Left cardiac atrium (tissue), 4 donors: ENCODE measurements at regions not wholly inside any gene's neighbourhood (a gene's known extent, or its start where the extent isn't known, plus 50 kb on each side); places are given as distances from the start of the nearest gene placed in this dataset.
A peak's percentile ranks its signal among the peaks of the same experiment; 100 is the strongest.

Experiments
- ATAC-seq, 2 donors: fragments of 200-7000 bp; cut with Tn5 transposase; one replicate each; pipeline ENCODE4 v1.9.1; 2020; ENCODE audit warnings: mild to moderate bottlenecking in 2 of 2, moderate library complexity in 2 of 2
- DNase-seq: peaks from one replicate; pipeline ENCODE4 v3.0.0-alpha.2; 2020
- intact Hi-C, 2 donors: fragments of 100-400 bp; cut with DNase I; formaldehyde crosslinking; loops; one replicate each; pipeline versions ENCODE4 v1.14.1 to v1.15.1; 2022 to 2023
- donor health status: DM: no; HTN: yes; CAD: no.
- donor health status: DM: no; HTN: yes; CAD: no; lungs with severe emphysema.
- donor health status: DM: yes; HTN: yes; CAD: no.
- donor health status: Dilated cardiomyopathy.

GRCh38 chr2:13103778-13104493 is 387.2 kb downstream of the TRIB2 start:
- DNase-seq (no peak), ATAC-seq (no peak)
- intact Hi-C loops: no loop called here

- ATAC-seq (no peak), DNase-seq (no peak)
- intact Hi-C loops: no loop called here
These were observed 388.0 kb downstream of the TRIB2 start for GRCh38 chr2:13104723-13105122.

GRCh38 chr2:13106302-13106701 is 389.6 kb downstream of the TRIB2 start:
- DNase-seq (no peak), ATAC-seq (no peak)
- intact Hi-C loops: no loop called here

DNA sequence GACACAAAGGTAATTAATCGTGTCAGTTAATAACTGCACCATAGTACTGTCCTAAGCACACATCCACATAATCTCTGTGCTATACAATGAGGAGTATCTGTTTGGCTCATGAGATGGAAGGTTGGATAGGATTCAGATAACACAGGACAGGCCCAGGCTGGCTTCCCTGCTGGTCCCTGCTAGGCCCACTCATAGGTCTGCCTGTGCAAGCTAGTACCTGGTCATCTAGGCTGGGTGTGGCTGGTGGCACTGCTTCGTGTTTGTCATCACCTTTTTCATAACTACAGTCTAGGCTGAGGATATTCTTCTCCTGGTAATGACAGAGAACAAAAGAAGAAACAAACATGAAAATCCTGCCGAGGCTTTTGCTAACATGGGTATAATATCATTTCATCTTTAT is 392.8 kb downstream of the TRIB2 start:
- intact Hi-C loops: no loop called here
- DNase-seq (no peak), ATAC-seq (no peak)

DNA sequence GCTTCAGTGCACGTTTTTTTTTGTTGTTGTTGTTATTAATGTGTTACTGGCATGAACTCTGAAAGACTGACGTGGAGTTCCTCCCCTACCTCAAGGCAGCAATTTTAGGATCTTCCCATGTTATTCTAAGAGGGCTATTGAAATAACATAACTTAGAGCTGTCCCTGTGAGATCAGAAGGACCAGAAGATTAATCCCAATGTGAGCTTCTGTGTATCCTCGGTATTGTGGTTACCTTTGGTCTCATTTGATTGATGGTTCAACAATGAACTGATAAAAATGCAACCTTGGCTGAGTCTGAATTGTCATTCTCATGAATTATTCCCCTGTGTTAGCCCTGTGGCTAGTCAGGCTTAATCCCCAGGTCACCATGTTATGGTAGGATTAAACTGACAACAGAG is 394.1 kb downstream of the TRIB2 start:
- no peak for ATAC-seq
- DNase-seq: no peak
- intact Hi-C loops: no loop called here

- DNase-seq (no peak), ATAC-seq (no peak)
- intact Hi-C loops: no loop called here
These were observed 396.3 kb downstream of the TRIB2 start for GRCh38 chr2:13113002-13113401.

- intact Hi-C loops: no loop called here
- DNase-seq (peak; percentile 29), ATAC-seq (peak; percentile 88 to 93)
These were observed 397.7 kb downstream of the TRIB2 start for GRCh38 chr2:13114391-13114790.

DNA sequence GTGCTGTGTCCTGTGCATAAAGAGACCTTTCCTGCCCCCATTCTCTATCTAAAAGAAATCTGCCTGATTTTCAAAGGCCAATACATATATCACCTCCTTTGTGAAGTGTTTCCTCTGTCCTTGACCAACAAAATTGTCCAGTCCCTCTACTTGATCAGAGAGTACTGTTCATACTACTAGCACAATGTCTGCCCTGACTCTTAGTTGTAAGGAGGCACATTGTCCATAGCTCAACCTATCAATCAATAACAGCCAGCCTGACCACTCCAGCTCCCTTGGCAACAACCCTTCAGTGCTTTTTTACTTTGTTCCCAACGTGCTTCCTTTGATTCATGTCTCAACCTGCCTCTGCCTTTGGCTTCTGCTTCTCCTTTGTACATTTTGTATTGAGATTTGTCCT is 398.9 kb downstream of the TRIB2 start:
- DNase-seq (no peak), ATAC-seq (no peak)
- intact Hi-C loops: no loop called here

DNA sequence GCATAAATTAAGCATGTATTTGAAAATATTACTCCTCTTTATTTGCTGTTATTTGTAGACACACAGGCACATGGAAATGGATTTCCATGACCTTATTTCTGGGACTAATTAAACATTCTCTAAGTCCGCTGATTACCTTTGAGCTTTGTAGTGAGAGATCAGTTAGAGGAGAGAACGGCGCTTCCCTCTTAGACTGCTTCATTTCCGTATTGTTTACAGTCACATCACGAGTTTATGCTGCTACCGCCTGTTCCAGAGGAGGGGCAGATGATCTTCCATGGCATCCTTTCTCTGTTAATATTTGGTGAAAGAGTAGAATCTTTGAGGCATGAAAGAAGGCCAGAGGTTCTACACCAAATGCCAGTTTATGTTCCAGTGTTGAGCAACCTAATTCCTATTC is 404.4 kb downstream of the TRIB2 start:
- intact Hi-C loops: no loop called here

GRCh38 chr2:13128139-13128538 is 411.4 kb downstream of the TRIB2 start:
- ATAC-seq (no peak), DNase-seq (no peak)
- intact Hi-C loops: no loop called here

More for the DNA sequence above, 404.4 kb downstream of the TRIB2 start:
- DNase-seq (no peak), ATAC-seq (no peak)

DNA sequence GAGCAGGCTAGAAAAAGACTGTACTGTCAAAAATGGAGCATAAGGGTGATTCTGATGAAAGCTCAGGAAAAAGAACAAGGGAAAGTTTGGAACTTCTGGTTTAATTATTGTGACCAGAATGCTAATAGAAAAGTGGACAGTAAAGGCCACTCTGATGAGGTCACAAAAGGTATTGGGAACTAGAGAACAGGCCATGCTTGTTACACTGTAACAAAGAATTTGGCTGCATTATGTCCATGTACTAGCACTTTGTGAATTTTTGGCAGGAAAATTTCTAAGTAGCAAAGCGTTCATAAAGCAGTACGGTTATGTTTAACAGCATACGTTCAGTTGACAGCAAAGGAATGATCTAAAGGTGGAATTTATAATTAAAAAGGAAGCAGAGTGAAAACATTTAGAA is 418.6 kb downstream of the TRIB2 start:
- intact Hi-C loops: no loop called here
- DNase-seq (no peak), ATAC-seq (no peak)

GRCh38 chr2:13135856-13136255 is 419.1 kb downstream of the TRIB2 start:
- ATAC-seq (no peak), DNase-seq (no peak)
- intact Hi-C loops: no loop called here

GRCh38 chr2:13137679-13138078 is 420.9 kb downstream of the TRIB2 start:
- DNase-seq (no peak), ATAC-seq (no peak)
- intact Hi-C loops: no loop called here

DNA sequence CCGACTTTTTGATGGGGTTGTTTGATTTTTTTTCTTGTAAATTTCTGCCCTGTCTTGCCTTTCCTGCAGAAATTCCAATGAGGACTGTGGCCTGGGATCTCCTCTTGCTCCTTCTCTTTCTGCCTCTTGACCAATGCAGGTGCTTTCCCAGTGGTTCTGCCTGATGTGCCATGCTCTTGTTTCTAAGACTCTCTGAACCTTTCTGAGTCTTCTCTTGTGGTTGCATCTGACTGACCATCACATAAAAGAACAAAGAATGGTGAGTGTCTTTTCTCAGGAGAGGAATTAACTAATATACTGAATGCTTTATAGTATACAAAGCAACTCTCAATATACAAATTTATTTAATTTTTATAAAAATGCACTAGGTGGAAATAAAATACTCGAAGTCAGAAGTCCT is 424.6 kb downstream of the TRIB2 start:
- intact Hi-C loops: no loop called here
- DNase-seq: no peak
- ATAC-seq: no peak

GRCh38 chr2:13143451-13143850 is 426.7 kb downstream of the TRIB2 start:
- DNase-seq: no peak
- ATAC-seq: no peak
- intact Hi-C loops: no loop called here

- no peak for ATAC-seq
These were observed 440.2 kb downstream of the TRIB2 start for GRCh38 chr2:13156916-13157315.

DNA sequence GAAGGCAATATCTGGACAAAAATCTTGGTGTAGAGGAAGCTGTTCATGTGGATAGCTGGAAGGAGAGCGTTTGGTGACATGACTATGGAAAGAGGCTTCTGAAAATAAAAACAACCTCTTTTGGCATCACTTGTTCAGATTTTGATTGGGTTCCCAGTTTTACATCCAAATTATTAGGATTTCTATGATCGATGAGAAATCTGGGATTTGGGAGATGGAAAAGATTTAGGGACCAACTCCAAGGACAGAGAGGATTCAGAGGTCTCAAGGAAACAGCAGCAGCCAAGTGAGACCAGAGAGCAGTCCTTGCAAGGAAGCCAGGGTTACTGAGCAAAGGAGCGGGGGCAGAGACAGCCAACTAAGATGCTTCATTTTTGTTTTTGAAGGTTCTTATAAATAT is 441.7 kb downstream of the TRIB2 start:
- no peak for DNase-seq
- no peak for ATAC-seq
- intact Hi-C loops: no loop called here

More at GRCh38 chr2:13156916-13157315, 440.2 kb downstream of the TRIB2 start:
- DNase-seq: no peak
- intact Hi-C loops: no loop called here

GRCh38 chr2:13180729-13181128 is 464.0 kb downstream of the TRIB2 start:
- ATAC-seq: no peak
- intact Hi-C loops: no loop called here

GRCh38 chr2:13193075-13193474 is 476.3 kb downstream of the TRIB2 start:
- ATAC-seq (no peak), DNase-seq (no peak)
- intact Hi-C loops: no loop called here

More at GRCh38 chr2:13180729-13181128, 464.0 kb downstream of the TRIB2 start:
- no peak for DNase-seq

GRCh38 chr2:13193900-13194299 is 477.2 kb downstream of the TRIB2 start:
- no peak for DNase-seq
- no peak for ATAC-seq
- intact Hi-C loops: no loop called here

DNA sequence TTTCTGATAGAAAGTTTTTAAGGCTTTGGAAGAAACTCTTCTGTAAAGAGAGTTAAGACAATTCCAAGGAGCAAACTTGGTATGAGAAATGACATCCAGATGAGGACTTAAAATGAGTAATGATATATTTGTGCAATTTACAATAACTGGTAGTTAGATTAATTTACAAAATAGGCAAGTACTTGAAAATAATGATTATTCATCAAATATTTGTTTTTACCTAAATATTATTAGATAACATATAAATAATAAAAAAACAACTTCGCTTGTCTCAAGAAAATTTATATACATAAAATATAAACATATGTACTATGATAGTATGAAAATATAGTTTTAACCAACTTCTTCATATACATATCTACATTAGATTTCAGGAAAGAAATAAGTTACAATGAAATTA is 478.5 kb downstream of the TRIB2 start:
- intact Hi-C loops: no loop called here
- ATAC-seq: no peak
- DNase-seq: no peak

DNA sequence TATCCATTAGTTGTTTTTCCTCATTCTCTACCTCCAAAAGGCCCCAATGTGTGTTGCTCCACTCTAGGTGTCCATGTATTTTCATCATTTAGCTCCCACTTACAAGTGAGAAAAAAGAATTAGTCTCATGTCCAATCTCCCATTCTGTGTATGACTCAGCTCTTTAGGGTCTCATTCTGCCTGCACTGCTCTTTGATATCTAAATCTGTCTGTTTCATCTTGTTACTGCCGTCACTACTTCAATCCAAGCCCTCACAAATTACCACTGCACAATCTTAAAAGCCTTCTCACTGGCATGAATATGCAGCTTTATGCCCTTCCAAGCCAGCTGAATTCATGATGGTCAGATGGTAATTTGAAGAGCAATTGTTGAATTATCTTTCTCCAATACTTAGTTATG is 480.5 kb downstream of the TRIB2 start:
- ATAC-seq (no peak), DNase-seq (no peak)
- intact Hi-C loops: no loop called here
